Body of pancreas (tissue), 4 donors: ENCODE measurements at regions not wholly inside any gene's neighbourhood (a gene's known extent, or its start where the extent isn't known, plus 50 kb on each side); places are given as distances from the start of the nearest gene placed in this dataset.

Source experiments
- POLR2A ChIP-seq, 3 donors: fragments of 450-650 bp; IDR thresholded peaks; one replicate each; pipeline ENCODE4 v1.6.1; 2016; ENCODE audit warnings: antibody characterized with exemption in 3 of 3, mild to moderate bottlenecking in 2 of 3
- TF ChIP-seq, protein P1 (sequence below), 7 experiments: fragments of 450-650 bp in 4 of 7; fragments of 200-600 bp in 3 of 7; sonication (generic) in 3 of 7; IDR thresholded peaks; one replicate each; pipeline ENCODE4 v1.5.1; 2016 to 2019; ENCODE audit warnings: antibody characterized with exemption in 7 of 7

DNA sequence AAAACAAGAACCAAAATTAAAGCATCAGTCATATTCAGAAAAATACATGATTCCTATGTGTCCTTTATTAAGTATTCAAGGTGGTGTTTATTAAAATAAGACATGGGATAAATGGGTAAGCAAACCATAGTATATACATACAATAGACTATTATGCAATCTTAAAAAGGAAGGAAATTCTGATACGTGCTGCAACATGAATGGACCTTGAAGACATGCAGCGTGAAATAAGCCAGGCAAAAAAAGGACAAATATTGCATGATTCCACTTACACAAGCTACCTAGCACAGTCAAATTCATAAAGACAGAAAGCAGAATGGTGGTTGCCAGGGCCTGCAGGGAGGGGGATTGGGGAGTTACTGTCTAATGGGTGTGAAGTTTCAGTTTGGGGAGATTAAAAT, 127.7 kb downstream of the DMAC1 start:
- TF ChIP-seq, protein P1, sequence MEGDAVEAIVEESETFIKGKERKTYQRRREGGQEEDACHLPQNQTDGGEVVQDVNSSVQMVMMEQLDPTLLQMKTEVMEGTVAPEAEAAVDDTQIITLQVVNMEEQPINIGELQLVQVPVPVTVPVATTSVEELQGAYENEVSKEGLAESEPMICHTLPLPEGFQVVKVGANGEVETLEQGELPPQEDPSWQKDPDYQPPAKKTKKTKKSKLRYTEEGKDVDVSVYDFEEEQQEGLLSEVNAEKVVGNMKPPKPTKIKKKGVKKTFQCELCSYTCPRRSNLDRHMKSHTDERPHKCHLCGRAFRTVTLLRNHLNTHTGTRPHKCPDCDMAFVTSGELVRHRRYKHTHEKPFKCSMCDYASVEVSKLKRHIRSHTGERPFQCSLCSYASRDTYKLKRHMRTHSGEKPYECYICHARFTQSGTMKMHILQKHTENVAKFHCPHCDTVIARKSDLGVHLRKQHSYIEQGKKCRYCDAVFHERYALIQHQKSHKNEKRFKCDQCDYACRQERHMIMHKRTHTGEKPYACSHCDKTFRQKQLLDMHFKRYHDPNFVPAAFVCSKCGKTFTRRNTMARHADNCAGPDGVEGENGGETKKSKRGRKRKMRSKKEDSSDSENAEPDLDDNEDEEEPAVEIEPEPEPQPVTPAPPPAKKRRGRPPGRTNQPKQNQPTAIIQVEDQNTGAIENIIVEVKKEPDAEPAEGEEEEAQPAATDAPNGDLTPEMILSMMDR (IDR thresholded peaks at IDR 0.05): no peak
- TF ChIP-seq POLR2A (IDR thresholded peaks at IDR 0.05): no peak
